H1 (cell line): ENCODE measurements at regions not wholly inside any gene's neighbourhood (a gene's known extent, or its start where the extent isn't known, plus 50 kb on each side); places are given as distances from the start of the nearest gene placed in this dataset.

Experiments used
- CTCF ChIA-PET: fragments of 300-600 bp; sonication (Branson Sonifier 250); formaldehyde crosslinking; loops from one replicate; lab custom pipeline; 2021; ENCODE audit not compliant: partially characterized antibody; lab: Charles Lee
- POLR2A ChIA-PET: fragments of 300-600 bp; sonication (Branson Sonifier 250); formaldehyde crosslinking; loops from one replicate; lab custom pipeline; 2021; ENCODE audit warnings: inconsistent platforms; ENCODE audit not compliant: partially characterized antibody; lab: Charles Lee
- DNase-seq, 2 experiments: peaks; one replicate each; pipeline versions ENCODE4 v3.0.0 to v3.0.0-alpha.2; 2010 to 2022; ENCODE audit warnings: low spot score in 2 of 2, low read depth in 1 of 2, mixed read lengths in 1 of 2
- FAIRE-seq: peaks from 2 replicates; lab custom pipeline; 2011; peaks lifted over from hg19 to GRCh38; lab: Jason Lieb, UNC
- H2AFZ ChIP-seq: 2 replicates; pipeline ENCODE4 v1.8.1; 2012; ENCODE audit warnings: low read length, inconsistent platforms
- H2AK5ac ChIP-seq: 2 replicates; pipeline ENCODE4 v1.6.1; 2013; ENCODE audit warnings: low read depth, low read length
- H2BK120ac ChIP-seq: replicated peaks from 2 replicates; pipeline ENCODE3; 2013; ENCODE audit warnings: low read depth, low read length, inconsistent platforms
- H2BK12ac ChIP-seq: 2 replicates; pipeline ENCODE4 v1.6.1; 2013; ENCODE audit warnings: low read depth, low read length
- H2BK15ac ChIP-seq: 2 replicates; pipeline ENCODE4 v1.6.1; 2013; ENCODE audit warnings: low read length
- H2BK20ac ChIP-seq: 2 replicates; pipeline ENCODE4 v1.6.1; 2013; ENCODE audit warnings: low read length
- H2BK5ac ChIP-seq: 2 replicates; pipeline ENCODE4 v1.6.1; 2013; ENCODE audit warnings: low read depth, low read length
- H3K14ac ChIP-seq: 2 replicates; pipeline ENCODE4 v1.6.1; 2013; ENCODE audit warnings: inconsistent platforms; ENCODE audit not compliant: insufficient read length
- H3K18ac ChIP-seq: 2 replicates; pipeline ENCODE4 v1.6.1; 2013; ENCODE audit warnings: low read length; ENCODE audit errors: extremely low read depth
- H3K23ac ChIP-seq: 2 replicates; pipeline ENCODE4 v1.6.1; 2013; ENCODE audit warnings: inconsistent platforms; ENCODE audit not compliant: insufficient read length
- H3K23me2 ChIP-seq: 2 replicates; pipeline ENCODE4 v1.6.1; 2013; ENCODE audit warnings: low read depth, low read length
- H3K27ac ChIP-seq: 2 replicates; pipeline ENCODE4 v1.6.1; 2011; ENCODE audit warnings: low read depth, low read length, inconsistent platforms
- H3K27me3 ChIP-seq, 4 experiments: replicated peaks in 1 of 4; 1 replicate in 1 of 4; 2 replicates in 3 of 4; pipeline versions ENCODE4 v1.6.1 to v1.8.1; 2011 to 2013; ENCODE audit warnings: low read length in 3 of 4, mild to moderate bottlenecking in 3 of 4, inconsistent platforms in 2 of 4, mixed read lengths in 2 of 4, moderate library complexity in 1 of 4; ENCODE audit not compliant: control insufficient read depth in 3 of 4, insufficient read depth in 3 of 4; ENCODE audit errors: extremely low read depth in 1 of 4
- H3K36me3 ChIP-seq, 4 experiments: 2 replicates each; pipeline versions ENCODE4 v1.6.1 to v1.8.1; 2011 to 2013; ENCODE audit warnings: mild to moderate bottlenecking in 4 of 4, low read length in 3 of 4, moderate library complexity in 2 of 4, control low read depth in 1 of 4, inconsistent platforms in 1 of 4; ENCODE audit not compliant: insufficient read depth in 4 of 4, control insufficient read depth in 2 of 4
- H3K4ac ChIP-seq: replicated peaks from 2 replicates; pipeline ENCODE3; 2013; ENCODE audit warnings: low read length, low read depth, mixed read lengths, inconsistent platforms; ENCODE audit not compliant: insufficient read length
- H3K4me1 ChIP-seq, 4 experiments: replicated peaks in 1 of 4; 1 replicate in 1 of 4; 2 replicates in 3 of 4; pipeline versions ENCODE4 v1.6.1 to v1.8.1; 2011 to 2013; ENCODE audit warnings: low read length in 3 of 4, inconsistent platforms in 2 of 4, mixed read lengths in 1 of 4; ENCODE audit not compliant: insufficient read depth in 4 of 4, control insufficient read depth in 3 of 4
- H3K4me2 ChIP-seq, 2 experiments: 2 replicates each; pipeline versions ENCODE4 v1.6.1 to v1.8.1; 2011 to 2013; ENCODE audit warnings: low read depth in 2 of 2, low read length in 2 of 2, control low read depth in 1 of 2, inconsistent platforms in 1 of 2, mild to moderate bottlenecking in 1 of 2; ENCODE audit not compliant: insufficient read depth in 1 of 2
- H3K4me3 ChIP-seq, 4 experiments: fragments of 200-600, 300-600 bp in 1 of 4; sonication (generic), shearing (Covaris generic), sonication (Bioruptor Twin) in 1 of 4; 2 replicates each; pipeline versions ENCODE4 v1.5.1 to v1.8.1; 2011 to 2016; ENCODE audit warnings: low read length in 4 of 4, low read depth in 3 of 4, control low read depth in 2 of 4, inconsistent platforms in 2 of 4, mild to moderate bottlenecking in 2 of 4, mixed read lengths in 1 of 4, moderate library complexity in 1 of 4; ENCODE audit not compliant: insufficient read depth in 2 of 4; ENCODE audit errors: extremely low read depth in 1 of 4
- H3K56ac ChIP-seq: replicated peaks from 2 replicates; pipeline ENCODE3; 2013; ENCODE audit warnings: low read depth, mild to moderate bottlenecking, mixed read lengths, low read length, inconsistent platforms; ENCODE audit not compliant: insufficient read length
- H3K79me1 ChIP-seq: 2 replicates; pipeline ENCODE4 v1.6.1; 2013; ENCODE audit warnings: low read depth, low read length, control low read depth
- H3K79me2 ChIP-seq, 2 experiments: 2 replicates each; pipeline versions ENCODE4 v1.6.1 to v1.8.1; 2012 to 2013; ENCODE audit warnings: low read length in 2 of 2, mild to moderate bottlenecking in 2 of 2, inconsistent platforms in 1 of 2; ENCODE audit not compliant: insufficient read depth in 2 of 2, control insufficient read depth in 1 of 2
- H3K9ac ChIP-seq, 4 experiments: replicated peaks in 1 of 4; 1 replicate in 1 of 4; 2 replicates in 3 of 4; pipeline versions ENCODE4 v1.6.1 to v1.8.1; 2011 to 2013; ENCODE audit warnings: low read depth in 3 of 4, low read length in 3 of 4, control low read depth in 2 of 4, mild to moderate bottlenecking in 2 of 4, moderate library complexity in 2 of 4, inconsistent platforms in 1 of 4; ENCODE audit errors: extremely low read depth in 1 of 4
- H3K9me3 ChIP-seq, 2 experiments: 2 replicates each; pipeline versions ENCODE4 v1.6.1 to v1.8.1; 2012 to 2013; ENCODE audit warnings: mild to moderate bottlenecking in 2 of 2, moderate library complexity in 2 of 2, control low read depth in 1 of 2, inconsistent platforms in 1 of 2, low read depth in 1 of 2, low read length in 1 of 2, mixed read lengths in 1 of 2; ENCODE audit not compliant: insufficient read depth in 2 of 2
- H4K20me1 ChIP-seq, 2 experiments: replicated peaks in 1 of 2; 2 replicates each; pipeline versions ENCODE3 to v1.8.1; 2011 to 2013; ENCODE audit warnings: inconsistent platforms in 2 of 2, low read length in 2 of 2, mild to moderate bottlenecking in 1 of 2; ENCODE audit not compliant: insufficient read depth in 2 of 2, control insufficient read depth in 1 of 2
- H4K5ac ChIP-seq: 2 replicates; pipeline ENCODE4 v1.6.1; 2013; ENCODE audit warnings: low read length, low read depth, mixed read lengths, inconsistent platforms; ENCODE audit not compliant: insufficient read length
- H4K8ac ChIP-seq: 2 replicates; pipeline ENCODE4 v1.8.0; 2013; ENCODE audit warnings: mild to moderate bottlenecking, moderate library complexity, low read length, inconsistent platforms; ENCODE audit not compliant: insufficient read depth; ENCODE audit errors: extremely low read depth
- H4K91ac ChIP-seq: replicated peaks from 2 replicates; pipeline ENCODE3; 2013; ENCODE audit warnings: low read length, mixed read lengths, inconsistent platforms; ENCODE audit not compliant: insufficient read length
- ASH2L ChIP-seq: fragments of 200-600, 300-600 bp; sonication (generic); IDR thresholded peaks from one replicate; pipeline ENCODE4 v1.7.1; 2017; ENCODE audit warnings: low read length
- CBX5 ChIP-seq: fragments of 300-800, 300-1000 bp; sonication (generic); IDR thresholded peaks from 2 replicates; pipeline ENCODE4 v1.7.1; 2016; ENCODE audit warnings: antibody characterized with exemption, low read length, low read depth
- EGR1 ChIP-seq: IDR thresholded peaks from 2 replicates; pipeline ENCODE4 v1.6.1; 2011; ENCODE audit warnings: low read depth, low read length, borderline replicate concordance
- EP300 ChIP-seq, 2 experiments: IDR thresholded peaks; 1 replicate in 1 of 2; 2 replicates in 1 of 2; pipeline ENCODE4 v1.6.1; 2011 to 2012; ENCODE audit warnings: low read depth in 2 of 2, low read length in 2 of 2, mild to moderate bottlenecking in 2 of 2, borderline replicate concordance in 1 of 2, inconsistent platforms in 1 of 2, moderate library complexity in 1 of 2
- SIN3A ChIP-seq, 2 experiments: IDR thresholded peaks in 1 of 2; conservative IDR thresholded peaks in 1 of 2; 2 replicates each; pipeline ENCODE4 v1.6.1; 2011 to 2012; ENCODE audit warnings: low read length in 2 of 2, improper control_type of control experiment in 1 of 2, low read depth in 1 of 2, mild to moderate bottlenecking in 1 of 2
- SIX5 ChIP-seq: IDR thresholded peaks from 2 replicates; pipeline ENCODE4 v1.6.1; 2011; ENCODE audit warnings: mild to moderate bottlenecking, low read depth, low read length
- SP1 ChIP-seq: IDR thresholded peaks from 2 replicates; pipeline ENCODE4 v1.6.1; 2011; ENCODE audit warnings: low read depth, low read length

DNA sequence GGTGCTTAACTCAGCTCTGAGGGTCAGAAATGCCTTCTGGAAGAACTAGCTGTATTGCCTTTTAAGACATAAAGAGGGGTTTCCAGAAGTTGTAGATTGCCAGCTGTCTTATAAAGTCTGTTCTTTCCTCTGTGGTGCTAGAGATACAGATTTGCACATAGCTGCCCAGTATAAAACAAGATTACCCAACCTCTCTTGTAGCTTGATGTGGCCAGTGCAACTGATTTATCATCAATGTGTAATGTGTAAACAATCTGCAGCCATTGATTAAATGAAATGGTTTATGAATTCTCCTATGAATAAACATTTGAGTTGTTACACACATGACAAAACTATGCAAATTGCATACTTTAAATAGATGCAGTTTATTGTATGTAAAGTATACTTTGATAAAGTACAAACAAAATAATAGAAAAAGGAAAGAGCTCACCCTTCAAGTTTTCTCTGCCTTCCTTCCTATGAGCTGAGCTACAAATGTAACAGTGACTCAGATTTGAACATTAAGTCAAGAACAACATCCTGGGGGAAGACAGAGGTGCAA, 195.2 kb downstream of the TMEM26 start:
- H3K9me3 ChIP-seq = no peaks in the 10 kb centered on the region
- H3K27me3 ChIP-seq = no peaks in the 10 kb centered on the region
- H3K4ac ChIP-seq = no peak overlapping the region
- no peak overlapping the region for H3K23ac ChIP-seq
- H3K4me2 ChIP-seq = no peak overlapping the region
- FAIRE-seq (no peak), DNase-seq (no peak)
- H3K4me1 ChIP-seq = no peaks in the 10 kb centered on the region
- H2BK120ac ChIP-seq = no peak overlapping the region
- ChIA-PET POLR2A (no interaction called here), CTCF (interaction anchor here (1.0 to 1.6 kb wide), 5 partner anchors 15 to 493 kb away, joined by 3 to 6 read pairs (median 3); no protein-coding TSS in a partner anchor)
- no peak overlapping the region for H3K4me3 ChIP-seq
- no peak overlapping the region for H2AFZ ChIP-seq
- H2AK5ac ChIP-seq = no peak overlapping the region
- H3K79me2 ChIP-seq = no peaks in the 10 kb centered on the region
- no peaks in the 10 kb centered on the region for H3K23me2 ChIP-seq
- no peaks in the 10 kb centered on the region for H4K20me1 ChIP-seq
- no peak for TF ChIP-seq ASH2L
- no peak for TF ChIP-seq CBX5
- TF ChIP-seq SIN3A (conservative IDR thresholded peaks at IDR 0.05 in 1 of 2, IDR thresholded peaks at IDR 0.05 in 1 of 2; ENCODE audit: low read depth in 1 of 2, low read length in 2 of 2) = no peak
- no peak for TF ChIP-seq SP1
- no peak for TF ChIP-seq EP300 (IDR thresholded peaks at IDR 0.05; ENCODE audit: borderline replicate concordance in 1 of 2, low read depth in 2 of 2, low read length in 2 of 2)
- no peak for TF ChIP-seq EGR1
- no peak for TF ChIP-seq SIX5
- no peak overlapping the region for H4K91ac ChIP-seq
- no peak overlapping the region for H3K18ac ChIP-seq
- no peaks in the 10 kb centered on the region for H3K79me1 ChIP-seq
- no peaks in the 10 kb centered on the region for H3K36me3 ChIP-seq
- H3K56ac ChIP-seq = no peak overlapping the region
- H4K5ac ChIP-seq = no peak overlapping the region
- H3K27ac ChIP-seq = no peak overlapping the region
- H4K8ac ChIP-seq = no peak overlapping the region
- H2BK12ac ChIP-seq = no peak overlapping the region
- H2BK15ac ChIP-seq = no peak overlapping the region
- H3K14ac ChIP-seq = no peak overlapping the region
- no peak overlapping the region for H2BK5ac ChIP-seq
- no peak overlapping the region for H2BK20ac ChIP-seq
- no peak overlapping the region for H3K9ac ChIP-seq
